ENCODE measurements at regions not wholly inside any gene's neighbourhood (a gene's known extent, or its start where the extent isn't known, plus 50 kb on each side); places are given as distances from the start of the nearest gene placed in this dataset.
"Not testable (repeated sequence)": the region's sequence is repeated elsewhere in the genome, so short reads cannot be mapped to it uniquely, and the experiment has no call there.

GRCh38 chr2:67130531-67131256, 266.4 kb upstream of the ETAA1 start:
- no peak overlapping the region for H3K27ac ChIP-seq
- H3K9me3 ChIP-seq, result no peaks in the 10 kb centered on the region
- H3K4me1 ChIP-seq, result no peaks in the 10 kb centered on the region
- TF ChIP-seq EP300 (IDR thresholded peaks at IDR 0.05), result no peak
- no peak for TF ChIP-seq POLR2AphosphoS5 (IDR thresholded peaks at IDR 0.05)
- TF ChIP-seq POLR2A (IDR thresholded peaks at IDR 0.05), result no peak
- no peak for TF ChIP-seq CTCF (IDR thresholded peaks at IDR 0.05)
- H3K27me3 ChIP-seq, result no peaks in the 10 kb centered on the region
- no peak for DNase-seq (ENCODE audit: low spot score in 2 of 2)
- 53% methylated on average over 3 of the region's 3 CpGs for WGBS
- no peaks in the 10 kb centered on the region for H3K36me3 ChIP-seq
- no peak overlapping the region for H3K4me3 ChIP-seq

- 84% methylated on average over 3 of the region's 3 CpGs for WGBS
- no peaks in the 10 kb centered on the region for H3K36me3 ChIP-seq
- H3K27ac ChIP-seq, result no peak overlapping the region
- H3K4me1 ChIP-seq, result no peaks in the 10 kb centered on the region
- H3K27me3 ChIP-seq, result no peaks in the 10 kb centered on the region
- TF ChIP-seq EP300 (IDR thresholded peaks at IDR 0.05) (no peak), POLR2A (IDR thresholded peaks at IDR 0.05) (no peak), POLR2AphosphoS5 (IDR thresholded peaks at IDR 0.05) (no peak), CTCF (IDR thresholded peaks at IDR 0.05) (no peak)
- H3K4me3 ChIP-seq, result no peak overlapping the region
- DNase-seq (ENCODE audit: low spot score in 2 of 2), result no peak
- H3K9me3 ChIP-seq, result no peaks in the 10 kb centered on the region
These were observed 265.9 kb upstream of the ETAA1 start for GRCh38 chr2:67131257-67131609.

- not testable (repeated sequence) for H3K27me3 ChIP-seq; DNase-seq (ENCODE audit: low spot score in 2 of 2); H3K9me3 ChIP-seq; H3K27ac ChIP-seq; H3K36me3 ChIP-seq; H3K4me1 ChIP-seq; H3K4me3 ChIP-seq
- 70% methylated on average over 2 of the region's 2 CpGs for WGBS
These were observed 264.6 kb upstream of the ETAA1 start for GRCh38 chr2:67132441-67132940.

GRCh38 chr2:67135208-67135607, 261.9 kb upstream of the ETAA1 start:
- Histone ChIP-seq H3K27ac (no peak overlapping the region), H3K4me3 (no peak overlapping the region), H3K4me1 (no peaks in the 10 kb centered on the region), H3K36me3 (no peaks in the 10 kb centered on the region), H3K27me3 (no peaks in the 10 kb centered on the region), H3K9me3 (no peaks in the 10 kb centered on the region)
- no peak for DNase-seq (ENCODE audit: low spot score in 2 of 2)
- 80% methylated on average over 3 of the region's 3 CpGs for WGBS
- no peak for TF ChIP-seq EP300 (IDR thresholded peaks at IDR 0.05)
- TF ChIP-seq CTCF (IDR thresholded peaks at IDR 0.05), result no peak
- TF ChIP-seq POLR2A (IDR thresholded peaks at IDR 0.05), result no peak
- no peak for TF ChIP-seq POLR2AphosphoS5 (IDR thresholded peaks at IDR 0.05)

GRCh38 chr2:67137699-67138098, 259.4 kb upstream of the ETAA1 start:
- Histone ChIP-seq H3K27me3 (no peaks in the 10 kb centered on the region), H3K9me3 (no peaks in the 10 kb centered on the region), H3K36me3 (no peaks in the 10 kb centered on the region), H3K4me1 (no peaks in the 10 kb centered on the region), H3K4me3 (no peak overlapping the region), H3K27ac (no peak overlapping the region)
- TF ChIP-seq EP300 (IDR thresholded peaks at IDR 0.05) (no peak), CTCF (IDR thresholded peaks at IDR 0.05) (no peak), POLR2AphosphoS5 (IDR thresholded peaks at IDR 0.05) (no peak), POLR2A (IDR thresholded peaks at IDR 0.05) (no peak)
- DNase-seq (ENCODE audit: low spot score in 2 of 2), result no peak

- WGBS, result 47% methylated on average over 1 of the region's 1 CpG
- DNase-seq (ENCODE audit: low spot score in 2 of 2), result no peak
These were observed 255.1 kb upstream of the ETAA1 start for GRCh38 chr2:67142071-67142470.

More at GRCh38 chr2:67142071-67142470, 255.1 kb upstream of the ETAA1 start:
- no peak overlapping the region for H3K4me3 ChIP-seq
- no peaks in the 10 kb centered on the region for H3K4me1 ChIP-seq
- no peak overlapping the region for H3K27ac ChIP-seq
- no peaks in the 10 kb centered on the region for H3K9me3 ChIP-seq
- H3K36me3 ChIP-seq, result no peaks in the 10 kb centered on the region
- TF ChIP-seq EP300 (IDR thresholded peaks at IDR 0.05), result no peak
- no peak for TF ChIP-seq POLR2AphosphoS5 (IDR thresholded peaks at IDR 0.05)
- TF ChIP-seq POLR2A (IDR thresholded peaks at IDR 0.05), result no peak
- no peak for TF ChIP-seq CTCF (IDR thresholded peaks at IDR 0.05)
- no peaks in the 10 kb centered on the region for H3K27me3 ChIP-seq
